Posterior cingulate gyrus (tissue), 11 donors: ENCODE measurements at regions not wholly inside any gene's neighbourhood (a gene's known extent, or its start where the extent isn't known, plus 50 kb on each side); places are given as distances from the start of the nearest gene placed in this dataset.
"Not testable (repeated sequence)": the region's sequence is repeated elsewhere in the genome, so short reads cannot be mapped to it uniquely, and the experiment has no call there.

Experiments used
- DNase-seq, 10 donors: peaks; one replicate each; pipeline versions ENCODE4 v3.0.0 to v3.0.0-alpha.2; 2020 to 2021; ENCODE audit warnings: mixed read lengths in 3 of 10
- intact Hi-C: fragments of 100-400 bp; cut with DNase I; formaldehyde crosslinking; loops from one replicate; pipeline ENCODE4 v1.15.1; 2023

GRCh38 chr1:194042736-194043135 is 856.3 kb upstream of the B3GALT2 start:
- no peak for DNase-seq
- intact Hi-C loops: no loop called here

GRCh38 chr1:194040496-194040895 is 854.1 kb upstream of the B3GALT2 start:
- DNase-seq: no peak
- intact Hi-C loops: no loop called here

- DNase-seq: no peak
- intact Hi-C loops: no loop called here
These were observed 853.2 kb upstream of the B3GALT2 start for GRCh38 chr1:194039578-194039977.

GRCh38 chr1:194033646-194034045 is 847.2 kb upstream of the B3GALT2 start:
- DNase-seq: no peak
- intact Hi-C loops: no loop called here

GRCh38 chr1:194028002-194028401 is 841.6 kb upstream of the B3GALT2 start:
- intact Hi-C loops: no loop called here
- no peak for DNase-seq

GRCh38 chr1:194026422-194026821 is 840.0 kb upstream of the B3GALT2 start:
- DNase-seq: no peak
- intact Hi-C loops: no loop called here

GRCh38 chr1:194024659-194025058 is 838.2 kb upstream of the B3GALT2 start:
- intact Hi-C loops: no loop called here
- no peak for DNase-seq

GRCh38 chr1:194014014-194014413 is 827.6 kb upstream of the B3GALT2 start:
- DNase-seq: no peak
- intact Hi-C loops: no loop called here

GRCh38 chr1:194013561-194013960 is 827.1 kb upstream of the B3GALT2 start:
- intact Hi-C loops: no loop called here
- no peak for DNase-seq

GRCh38 chr1:194004146-194004545 is 817.7 kb upstream of the B3GALT2 start:
- no peak for DNase-seq
- intact Hi-C loops: no loop called here

- peak in 1 of 10 donors; percentile 79 for DNase-seq
These were observed 815.4 kb upstream of the B3GALT2 start for GRCh38 chr1:194001726-194002350.

GRCh38 chr1:193988885-193989284 is 802.5 kb upstream of the B3GALT2 start:
- intact Hi-C loops: no loop called here
- DNase-seq: no peak

More at GRCh38 chr1:194001726-194002350, 815.4 kb upstream of the B3GALT2 start:
- intact Hi-C loops: not testable (repeated sequence)

GRCh38 chr1:193979219-193979618 is 792.8 kb upstream of the B3GALT2 start:
- intact Hi-C loops: no loop called here
- no peak for DNase-seq

- no peak for DNase-seq
- intact Hi-C loops: no loop called here
These were observed 787.9 kb upstream of the B3GALT2 start for GRCh38 chr1:193974286-193974798.

- no peak for DNase-seq
- intact Hi-C loops: no loop called here
These were observed 787.0 kb upstream of the B3GALT2 start for GRCh38 chr1:193973428-193973827.

- intact Hi-C loops: no loop called here
- DNase-seq: no peak
These were observed 785.2 kb upstream of the B3GALT2 start for GRCh38 chr1:193971595-193971994.

GRCh38 chr1:193960499-193960898 is 774.1 kb upstream of the B3GALT2 start:
- intact Hi-C loops: no loop called here
- DNase-seq: no peak

GRCh38 chr1:193960040-193960439 is 773.6 kb upstream of the B3GALT2 start:
- intact Hi-C loops: no loop called here
- DNase-seq: no peak

- DNase-seq: no peak
- intact Hi-C loops: no loop called here
These were observed 771.2 kb upstream of the B3GALT2 start for GRCh38 chr1:193957556-193958095.

GRCh38 chr1:193952778-193953374 is 766.5 kb upstream of the B3GALT2 start:
- no peak for DNase-seq
- intact Hi-C loops: no loop called here

GRCh38 chr1:193951984-193952383 is 765.6 kb upstream of the B3GALT2 start:
- intact Hi-C loops: no loop called here
- DNase-seq: no peak

- intact Hi-C loops: no loop called here
These were observed 758.0 kb upstream of the B3GALT2 start for GRCh38 chr1:193944454-193944853.

More at GRCh38 chr1:193944454-193944853, 758.0 kb upstream of the B3GALT2 start:
- no peak for DNase-seq
